ENCODE measurements at regions not wholly inside any gene's neighbourhood (a gene's known extent, or its start where the extent isn't known, plus 50 kb on each side); places are given as distances from the start of the nearest gene placed in this dataset.

DNA sequence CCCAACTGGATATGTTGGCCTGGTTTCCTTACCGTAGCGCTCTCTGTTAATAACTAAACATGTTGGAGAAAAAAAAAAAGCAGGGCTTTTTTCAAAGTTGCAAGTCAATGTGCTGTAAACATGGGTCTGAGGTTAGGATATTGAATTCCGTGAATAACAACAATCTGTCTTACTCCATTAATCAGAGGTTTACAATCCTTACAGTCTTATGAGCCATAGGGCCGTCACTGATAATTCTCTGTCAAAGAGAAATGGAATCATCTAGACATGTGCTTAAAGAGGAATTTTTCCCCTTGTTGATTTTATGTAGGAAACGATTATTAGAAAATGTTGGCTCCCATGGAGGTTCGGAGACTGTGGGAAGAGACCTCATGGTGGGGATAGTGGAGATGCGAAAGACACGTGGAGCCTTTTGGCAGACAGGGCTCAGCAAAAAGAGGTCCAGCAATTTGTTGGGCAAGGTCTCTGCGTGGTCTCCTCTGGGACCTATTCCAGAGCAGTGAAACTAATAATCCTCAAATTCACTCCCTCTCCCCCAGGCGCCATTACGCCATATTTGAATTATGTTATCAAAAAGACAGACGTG, 83.5 kb upstream of the CLDN14 start:
- TF ChIP-seq, protein P1, sequence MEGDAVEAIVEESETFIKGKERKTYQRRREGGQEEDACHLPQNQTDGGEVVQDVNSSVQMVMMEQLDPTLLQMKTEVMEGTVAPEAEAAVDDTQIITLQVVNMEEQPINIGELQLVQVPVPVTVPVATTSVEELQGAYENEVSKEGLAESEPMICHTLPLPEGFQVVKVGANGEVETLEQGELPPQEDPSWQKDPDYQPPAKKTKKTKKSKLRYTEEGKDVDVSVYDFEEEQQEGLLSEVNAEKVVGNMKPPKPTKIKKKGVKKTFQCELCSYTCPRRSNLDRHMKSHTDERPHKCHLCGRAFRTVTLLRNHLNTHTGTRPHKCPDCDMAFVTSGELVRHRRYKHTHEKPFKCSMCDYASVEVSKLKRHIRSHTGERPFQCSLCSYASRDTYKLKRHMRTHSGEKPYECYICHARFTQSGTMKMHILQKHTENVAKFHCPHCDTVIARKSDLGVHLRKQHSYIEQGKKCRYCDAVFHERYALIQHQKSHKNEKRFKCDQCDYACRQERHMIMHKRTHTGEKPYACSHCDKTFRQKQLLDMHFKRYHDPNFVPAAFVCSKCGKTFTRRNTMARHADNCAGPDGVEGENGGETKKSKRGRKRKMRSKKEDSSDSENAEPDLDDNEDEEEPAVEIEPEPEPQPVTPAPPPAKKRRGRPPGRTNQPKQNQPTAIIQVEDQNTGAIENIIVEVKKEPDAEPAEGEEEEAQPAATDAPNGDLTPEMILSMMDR (conservative IDR thresholded peaks at IDR 0.05; ENCODE audit: low read length), result no peak
- no peak for TF ChIP-seq EZH2phosphoT487 (IDR thresholded peaks at IDR 0.05; ENCODE audit: borderline replicate concordance)
